Uterus (tissue), 3 donors: ENCODE measurements at regions not wholly inside any gene's neighbourhood (a gene's known extent, or its start where the extent isn't known, plus 50 kb on each side); places are given as distances from the start of the nearest gene placed in this dataset.

ENCODE experiments used
- DNase-seq, 2 donors: peaks; one replicate each; pipeline ENCODE4 v3.0.0-alpha.2; 2019 to 2020
- H3K27ac ChIP-seq, 2 donors: fragments of 200-600 bp; sonication (generic); 1 replicate in 1 of 2; 2 replicates in 1 of 2; pipeline ENCODE4 v1.5.1; 2016 to 2018
- H3K27me3 ChIP-seq, 2 donors: fragments of 200-600 bp; sonication (generic); one replicate each; pipeline ENCODE4 v1.5.1; 2018 to 2019; ENCODE audit warnings: control low read depth in 1 of 2
- H3K36me3 ChIP-seq, 2 donors: fragments of 200-600 bp; sonication (generic); one replicate each; pipeline ENCODE4 v1.5.1; 2019; ENCODE audit warnings: control low read depth in 1 of 2
- H3K4me1 ChIP-seq, 2 donors: fragments of 200-600 bp; sonication (generic); one replicate each; pipeline ENCODE4 v1.5.1; 2018 to 2019; ENCODE audit warnings: control low read depth in 1 of 2
- H3K4me3 ChIP-seq, 2 donors: fragments of 200-600 bp; sonication (generic); 1 replicate in 1 of 2; 2 replicates in 1 of 2; pipeline ENCODE4 v1.5.1; 2018 to 2019; ENCODE audit warnings: mild to moderate bottlenecking in 1 of 2
- H3K9me3 ChIP-seq, 2 donors: fragments of 200-600 bp; sonication (generic); one replicate each; pipeline ENCODE4 v1.5.1; 2019; ENCODE audit warnings: control low read depth in 1 of 2
- CTCF ChIP-seq, 4 experiments: fragments of 200-600 bp in 2 of 4; fragments of 450-650 bp in 2 of 4; sonication (generic) in 2 of 4; IDR thresholded peaks; one replicate each; pipeline ENCODE4 v1.5.1; 2016 to 2019; ENCODE audit warnings: antibody characterized with exemption in 4 of 4, mild to moderate bottlenecking in 2 of 4, moderate library complexity in 1 of 4
- POLR2A ChIP-seq, 2 donors: fragments of 450-650 bp; IDR thresholded peaks; one replicate each; pipeline ENCODE4 v1.6.1; 2016; ENCODE audit warnings: antibody characterized with exemption in 2 of 2, mild to moderate bottlenecking in 1 of 2, moderate library complexity in 1 of 2
- intact Hi-C: fragments of 100-400 bp; cut with DNase I; formaldehyde crosslinking; loops from one replicate; pipeline ENCODE4 v1.15.1; 2023; ENCODE audit warnings: low total_unique reads
- donor health status: DM: yes; HTN: yes; CAD: no.

DNA sequence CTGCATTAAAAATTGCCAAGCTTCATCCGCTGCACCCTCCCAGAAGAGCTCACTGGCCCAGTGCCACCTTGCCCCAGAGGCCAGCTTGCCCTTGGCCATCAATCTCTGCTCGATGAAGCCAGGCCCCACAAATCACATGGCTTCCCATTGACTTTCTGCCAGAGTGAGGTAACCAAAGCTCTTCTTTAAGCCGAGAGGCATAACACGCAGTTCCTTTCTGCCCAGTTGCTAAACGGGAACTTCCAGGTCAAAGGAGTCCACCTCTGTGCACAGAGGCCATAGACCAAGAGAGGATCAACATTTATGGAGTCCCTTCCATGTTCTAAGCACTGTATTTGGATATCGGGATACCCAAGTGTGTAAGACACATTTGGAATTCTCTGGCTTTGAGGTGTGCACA lies 208.8 kb downstream of the KIF4B start:
- H3K27me3 ChIP-seq: no peaks in the 10 kb centered on the region
- no peak for DNase-seq
- no peaks in the 10 kb centered on the region for H3K9me3 ChIP-seq
- intact Hi-C loops: no loop called here
- TF ChIP-seq POLR2A (IDR thresholded peaks at IDR 0.05): no peak
- TF ChIP-seq CTCF (IDR thresholded peaks at IDR 0.05): no peak
- no peak overlapping the region for H3K27ac ChIP-seq
- no peak overlapping the region for H3K4me3 ChIP-seq
- no peaks in the 10 kb centered on the region for H3K4me1 ChIP-seq
- H3K36me3 ChIP-seq: no peaks in the 10 kb centered on the region

DNA sequence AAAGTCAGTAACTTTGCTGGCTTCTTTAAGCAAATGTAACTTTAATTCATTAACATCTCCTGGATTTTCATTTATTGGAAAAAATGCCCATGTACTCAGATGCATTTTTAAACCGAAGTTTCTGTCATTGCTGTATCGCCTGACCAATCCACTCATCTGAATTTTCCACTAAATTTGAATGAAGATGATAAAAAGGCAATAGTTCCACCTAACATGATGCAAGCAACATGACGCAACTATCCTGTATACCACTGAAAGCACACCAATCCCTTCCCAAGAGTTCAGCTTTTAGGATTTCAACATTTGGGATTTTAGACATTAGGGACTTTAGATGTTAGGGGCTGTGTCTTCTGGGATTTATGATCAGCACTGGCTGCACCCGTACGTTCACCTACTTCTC lies 215.6 kb downstream of the KIF4B start:
- DNase-seq: no peak
- Histone ChIP-seq H3K27ac (no peak overlapping the region), H3K27me3 (no peaks in the 10 kb centered on the region), H3K4me3 (no peak overlapping the region), H3K4me1 (no peaks in the 10 kb centered on the region), H3K9me3 (no peaks in the 10 kb centered on the region), H3K36me3 (no peaks in the 10 kb centered on the region)
- no peak for TF ChIP-seq CTCF (IDR thresholded peaks at IDR 0.05)
- TF ChIP-seq POLR2A (IDR thresholded peaks at IDR 0.05): no peak
- intact Hi-C loops: no loop called here

DNA sequence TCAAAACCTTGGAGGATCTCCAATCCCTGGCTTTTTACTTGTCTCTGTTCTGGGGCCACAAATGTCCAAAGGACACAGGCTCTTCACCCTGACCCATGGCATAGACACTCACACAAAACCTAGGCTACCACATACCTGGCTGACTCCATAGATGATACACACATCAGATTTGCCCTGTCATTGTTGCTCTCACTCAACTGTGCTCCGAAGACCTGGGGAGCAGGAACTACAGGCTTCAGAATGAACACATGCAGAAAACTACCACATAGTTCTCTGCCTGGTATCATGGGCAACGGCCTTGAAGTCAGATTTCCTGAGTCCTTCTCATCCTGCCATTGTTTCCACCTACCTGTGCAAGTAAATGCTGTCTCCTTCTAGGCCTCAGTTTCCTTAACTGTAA lies 226.2 kb downstream of the KIF4B start:
- H3K4me3 ChIP-seq: no peak overlapping the region
- H3K27me3 ChIP-seq: no peaks in the 10 kb centered on the region
- DNase-seq: no peak
- no peaks in the 10 kb centered on the region for H3K36me3 ChIP-seq
- TF ChIP-seq CTCF (IDR thresholded peaks at IDR 0.05) (no peak), POLR2A (IDR thresholded peaks at IDR 0.05) (no peak)
- H3K9me3 ChIP-seq: no peaks in the 10 kb centered on the region
- H3K4me1 ChIP-seq: no peaks in the 10 kb centered on the region
- H3K27ac ChIP-seq: no peak overlapping the region
- intact Hi-C loops: no loop called here

DNA sequence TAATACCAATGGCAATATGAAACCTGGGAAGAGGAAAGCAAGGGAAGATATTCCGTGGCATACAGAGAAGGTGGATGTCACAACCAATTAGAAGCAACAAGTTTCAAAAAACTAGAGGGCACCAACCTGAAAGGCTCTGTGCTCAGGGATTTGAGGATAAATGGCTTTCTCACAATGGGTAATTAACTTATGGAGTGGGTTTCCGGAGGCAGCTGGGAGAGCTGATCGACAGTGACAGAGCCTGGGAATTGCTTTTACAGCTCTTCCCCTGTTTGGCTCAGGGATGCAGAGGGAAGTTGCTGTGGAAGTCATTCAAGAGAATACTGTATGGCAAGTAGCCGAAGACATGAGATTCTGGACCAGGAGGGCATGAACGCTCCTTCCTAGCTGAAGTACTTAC lies 237.0 kb downstream of the KIF4B start:
- no peak overlapping the region for H3K4me3 ChIP-seq
- no peaks in the 10 kb centered on the region for H3K36me3 ChIP-seq
- DNase-seq: no peak
- intact Hi-C loops: no loop called here
- no peaks in the 10 kb centered on the region for H3K9me3 ChIP-seq
- no peak overlapping the region for H3K27ac ChIP-seq
- H3K4me1 ChIP-seq: no peaks in the 10 kb centered on the region
- H3K27me3 ChIP-seq: no peaks in the 10 kb centered on the region
- TF ChIP-seq POLR2A (IDR thresholded peaks at IDR 0.05) (no peak), CTCF (IDR thresholded peaks at IDR 0.05) (no peak)

- no peak for DNase-seq
- Histone ChIP-seq H3K4me1 (no peaks in the 10 kb centered on the region), H3K27ac (no peak overlapping the region), H3K27me3 (no peaks in the 10 kb centered on the region), H3K36me3 (no peaks in the 10 kb centered on the region), H3K4me3 (no peak overlapping the region), H3K9me3 (no peaks in the 10 kb centered on the region)
- intact Hi-C loops: no loop called here
- TF ChIP-seq POLR2A (IDR thresholded peaks at IDR 0.05): no peak
Measured at GRCh38 chr5:155252025-155252424, 238.5 kb downstream of the KIF4B start.

DNA sequence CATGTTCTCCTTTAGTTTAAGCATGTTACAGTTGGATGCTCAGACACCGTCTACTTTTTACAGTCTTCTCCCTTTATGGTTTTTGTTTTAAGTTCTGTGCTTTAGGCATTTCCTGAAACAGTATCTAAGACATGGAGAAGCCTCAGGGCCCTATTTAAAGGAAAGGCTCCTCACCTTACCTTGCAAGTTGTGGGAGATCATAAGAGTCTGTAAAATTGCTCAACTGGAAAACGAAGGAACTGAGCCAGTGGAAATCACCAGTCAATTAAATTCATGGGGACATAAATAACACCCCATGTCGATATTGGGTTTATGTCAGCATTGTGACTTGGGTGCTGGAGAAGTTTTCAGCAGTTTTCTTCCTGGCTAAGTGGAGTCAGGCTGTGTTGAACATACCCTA lies 239.2 kb downstream of the KIF4B start:
- no peaks in the 10 kb centered on the region for H3K4me1 ChIP-seq
- H3K27me3 ChIP-seq: no peaks in the 10 kb centered on the region
- no peak overlapping the region for H3K27ac ChIP-seq
- TF ChIP-seq CTCF (IDR thresholded peaks at IDR 0.05) (no peak), POLR2A (IDR thresholded peaks at IDR 0.05) (no peak)
- DNase-seq: no peak
- H3K4me3 ChIP-seq: no peak overlapping the region
- H3K36me3 ChIP-seq: no peaks in the 10 kb centered on the region
- intact Hi-C loops: no loop called here
- H3K9me3 ChIP-seq: no peaks in the 10 kb centered on the region
